ENCODE measurements at regions not wholly inside any gene's neighbourhood (a gene's known extent, or its start where the extent isn't known, plus 50 kb on each side); places are given as distances from the start of the nearest gene placed in this dataset.
"Not testable (repeated sequence)": the region's sequence is repeated elsewhere in the genome, so short reads cannot be mapped to it uniquely, and the experiment has no call there.

- no peak overlapping the region for H2AFZ ChIP-seq (ENCODE audit: low read length)
- no peaks in the 10 kb centered on the region for H3K36me3 ChIP-seq (ENCODE audit: insufficient read depth, low read length)
- H4K20me1 ChIP-seq (ENCODE audit: insufficient read depth, low read length), result no peaks in the 10 kb centered on the region
- no peak overlapping the region for H3K4me3 ChIP-seq (ENCODE audit: insufficient read depth, low read length)
- H3K79me2 ChIP-seq (ENCODE audit: insufficient read depth, low read length), result no peaks in the 10 kb centered on the region
- no peak overlapping the region for H3K4me2 ChIP-seq (ENCODE audit: insufficient read depth, low read length)
- no peaks in the 10 kb centered on the region for H3K9me3 ChIP-seq (ENCODE audit: low read depth, low read length)
- DNase-seq (ENCODE audit: insufficient read length, low spot score, missing footprints), result no peak
- no peaks in the 10 kb centered on the region for H3K27me3 ChIP-seq (ENCODE audit: insufficient read depth, low read length)
- no peaks in the 10 kb centered on the region for H3K4me1 ChIP-seq (ENCODE audit: insufficient read depth, low read length)
- no peak for TF ChIP-seq CTCF (IDR thresholded peaks at IDR 0.05; ENCODE audit: extremely low read depth, low read depth, low read length)
- no peak overlapping the region for H3K27ac ChIP-seq (ENCODE audit: low read depth, low read length)
These were observed 170.6 kb downstream of the TMEM132E start for GRCh38 chr17:34750004-34750403.

DNA sequence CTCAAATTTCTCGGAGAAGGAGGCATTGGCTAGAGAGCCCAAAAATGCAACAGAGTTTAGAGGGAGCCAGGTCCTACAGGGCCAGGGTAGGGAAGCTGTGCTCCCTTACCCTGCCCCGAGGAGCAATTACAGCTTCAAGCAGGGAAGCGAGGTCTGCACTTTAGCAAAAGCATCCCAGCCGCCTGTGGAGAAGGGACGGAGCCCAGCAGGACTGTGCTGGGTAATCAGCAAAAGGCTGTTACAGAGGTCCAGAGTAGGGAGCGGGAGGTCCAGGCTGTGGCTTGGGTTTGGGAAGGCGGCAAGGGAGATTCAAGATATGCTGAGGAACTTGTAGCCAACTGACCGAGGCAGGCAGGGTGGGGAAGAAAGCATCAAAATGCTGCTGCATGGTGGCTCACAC, 162.6 kb downstream of the TMEM132E start:
- Histone ChIP-seq H3K4me1 (ENCODE audit: insufficient read depth, low read length) (no peaks in the 10 kb centered on the region), H3K9me3 (ENCODE audit: low read depth, low read length) (no peaks in the 10 kb centered on the region), H3K36me3 (ENCODE audit: insufficient read depth, low read length) (no peaks in the 10 kb centered on the region), H3K79me2 (ENCODE audit: insufficient read depth, low read length) (no peaks in the 10 kb centered on the region), H3K4me2 (ENCODE audit: insufficient read depth, low read length) (no peak overlapping the region), H2AFZ (ENCODE audit: low read length) (no peak overlapping the region), H3K4me3 (ENCODE audit: insufficient read depth, low read length) (no peak overlapping the region), H3K27me3 (ENCODE audit: insufficient read depth, low read length) (no peaks in the 10 kb centered on the region), H3K27ac (ENCODE audit: low read depth, low read length) (no peak overlapping the region), H4K20me1 (ENCODE audit: insufficient read depth, low read length) (no peaks in the 10 kb centered on the region)
- no peak for DNase-seq (ENCODE audit: insufficient read length, low spot score, missing footprints)
- no peak for TF ChIP-seq CTCF (IDR thresholded peaks at IDR 0.05; ENCODE audit: extremely low read depth, low read depth, low read length)

DNA sequence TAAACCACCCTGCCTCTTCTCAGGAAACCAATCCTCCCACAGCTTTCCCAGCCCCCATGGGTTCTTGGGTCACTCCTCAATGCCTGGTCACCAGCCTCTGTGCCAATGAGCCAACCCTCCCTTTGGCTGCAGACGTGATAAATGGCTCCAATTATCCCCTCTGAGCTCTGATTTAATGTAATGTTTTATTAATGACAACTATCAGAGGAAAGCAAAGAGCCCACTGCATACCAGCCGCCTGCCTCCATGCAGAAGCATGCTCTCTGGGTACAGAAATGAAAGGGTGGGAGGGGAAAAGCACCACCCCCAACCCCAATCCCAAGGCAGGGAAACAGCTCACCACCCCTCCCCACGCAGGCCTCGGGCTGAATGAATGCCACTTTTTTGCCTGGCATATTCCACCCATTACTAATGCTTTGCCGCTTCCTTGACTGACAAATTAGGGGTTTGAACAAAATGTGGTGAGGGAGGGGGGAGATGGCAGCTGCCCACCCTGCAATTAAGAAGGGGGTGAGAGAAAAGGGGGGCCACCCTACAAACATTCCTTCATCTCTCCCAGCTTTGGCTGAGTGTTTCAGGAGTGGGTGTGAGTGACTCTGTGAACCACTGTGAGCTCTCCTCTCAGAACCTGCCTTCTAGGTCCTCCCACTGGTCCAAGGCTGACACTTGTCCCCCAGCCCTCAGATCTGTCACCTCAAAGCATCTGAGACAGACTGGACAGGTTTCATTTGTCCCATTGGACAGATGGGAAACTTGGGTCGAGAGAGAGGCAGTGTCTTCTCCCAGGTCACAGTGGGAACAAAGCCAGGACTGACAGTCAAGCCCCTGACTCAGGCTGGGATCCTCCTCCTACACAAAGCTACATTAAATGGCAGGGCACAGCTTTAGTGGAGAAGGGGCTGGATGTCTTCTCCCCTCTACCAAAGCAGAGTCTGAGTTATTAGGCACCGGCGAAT, 161.5 kb downstream of the TMEM132E start:
- Histone ChIP-seq H3K79me2 (ENCODE audit: insufficient read depth, low read length) (no peaks in the 10 kb centered on the region), H3K4me1 (ENCODE audit: insufficient read depth, low read length) (no peaks in the 10 kb centered on the region), H3K4me2 (ENCODE audit: insufficient read depth, low read length) (no peak overlapping the region), H4K20me1 (ENCODE audit: insufficient read depth, low read length) (no peaks in the 10 kb centered on the region), H2AFZ (ENCODE audit: low read length) (no peak overlapping the region), H3K9me3 (ENCODE audit: low read depth, low read length) (no peaks in the 10 kb centered on the region), H3K4me3 (ENCODE audit: insufficient read depth, low read length) (no peak overlapping the region), H3K27me3 (ENCODE audit: insufficient read depth, low read length) (no peaks in the 10 kb centered on the region), H3K36me3 (ENCODE audit: insufficient read depth, low read length) (no peaks in the 10 kb centered on the region), H3K27ac (ENCODE audit: low read depth, low read length) (no peak overlapping the region)
- DNase-seq (ENCODE audit: insufficient read length, low spot score, missing footprints), result no peak
- no peak for TF ChIP-seq CTCF (IDR thresholded peaks at IDR 0.05; ENCODE audit: extremely low read depth, low read depth, low read length)

DNA sequence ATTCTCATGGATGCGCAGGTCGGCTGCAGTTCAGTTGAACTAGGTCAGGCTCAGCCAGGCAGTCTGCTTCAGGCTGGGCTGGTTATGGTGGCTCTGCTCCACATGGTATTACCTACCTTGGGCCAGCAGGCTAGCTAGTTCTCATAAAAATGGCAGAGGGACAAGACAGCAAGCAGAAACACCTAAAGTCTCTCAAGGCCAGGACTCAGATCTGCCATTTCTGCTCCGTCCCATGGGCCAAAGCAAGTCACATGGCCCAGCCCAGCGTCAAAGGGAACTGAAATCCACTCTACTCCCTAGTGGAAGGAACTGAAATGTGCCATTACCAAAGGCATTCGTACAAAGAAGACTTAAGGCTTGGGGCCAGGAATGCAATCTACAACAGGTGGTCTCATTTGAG, 160.0 kb downstream of the TMEM132E start:
- Histone ChIP-seq H3K4me3 (ENCODE audit: insufficient read depth, low read length) (no peak overlapping the region), H3K79me2 (ENCODE audit: insufficient read depth, low read length) (no peaks in the 10 kb centered on the region), H3K9me3 (ENCODE audit: low read depth, low read length) (no peaks in the 10 kb centered on the region), H3K27me3 (ENCODE audit: insufficient read depth, low read length) (no peaks in the 10 kb centered on the region), H3K4me2 (ENCODE audit: insufficient read depth, low read length) (no peak overlapping the region), H2AFZ (ENCODE audit: low read length) (no peak overlapping the region), H3K4me1 (ENCODE audit: insufficient read depth, low read length) (no peaks in the 10 kb centered on the region), H4K20me1 (ENCODE audit: insufficient read depth, low read length) (no peaks in the 10 kb centered on the region), H3K27ac (ENCODE audit: low read depth, low read length) (no peak overlapping the region), H3K36me3 (ENCODE audit: insufficient read depth, low read length) (no peaks in the 10 kb centered on the region)
- TF ChIP-seq CTCF (IDR thresholded peaks at IDR 0.05; ENCODE audit: extremely low read depth, low read depth, low read length), result no peak
- no peak for DNase-seq (ENCODE audit: insufficient read length, low spot score, missing footprints)

DNA sequence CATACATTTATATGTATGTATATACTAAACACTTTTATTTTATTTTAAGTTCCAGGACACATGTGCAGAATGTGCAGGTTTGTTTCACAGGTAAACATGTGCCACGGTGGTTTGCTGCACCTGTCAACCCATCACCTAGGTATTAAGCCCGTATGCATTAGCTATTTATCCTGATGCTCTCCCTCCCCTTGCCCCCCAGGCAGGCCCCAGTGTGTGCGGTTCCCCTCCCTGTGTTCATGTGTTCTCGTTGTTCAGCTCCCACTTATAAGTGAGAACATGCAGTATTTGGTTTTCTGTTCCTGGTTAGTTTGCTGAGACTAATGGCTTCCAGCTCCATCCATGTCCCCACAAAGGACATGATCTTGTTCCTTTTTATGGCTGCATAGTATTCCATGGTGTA, 158.3 kb downstream of the TMEM132E start:
- DNase-seq (ENCODE audit: insufficient read length, low spot score, missing footprints); H3K27ac ChIP-seq (ENCODE audit: low read depth, low read length); H3K9me3 ChIP-seq (ENCODE audit: low read depth, low read length); H2AFZ ChIP-seq (ENCODE audit: low read length); H3K4me3 ChIP-seq (ENCODE audit: insufficient read depth, low read length); H3K36me3 ChIP-seq (ENCODE audit: insufficient read depth, low read length); H3K4me1 ChIP-seq (ENCODE audit: insufficient read depth, low read length); H3K79me2 ChIP-seq (ENCODE audit: insufficient read depth, low read length); H4K20me1 ChIP-seq (ENCODE audit: insufficient read depth, low read length); H3K4me2 ChIP-seq (ENCODE audit: insufficient read depth, low read length); H3K27me3 ChIP-seq (ENCODE audit: insufficient read depth, low read length): not testable (repeated sequence)

Measured in osteoblast (primary cell).